Thymus (tissue), 11 donors: ENCODE measurements at regions not wholly inside any gene's neighbourhood (a gene's known extent, or its start where the extent isn't known, plus 50 kb on each side); places are given as distances from the start of the nearest gene placed in this dataset.
"Not testable (repeated sequence)": the region's sequence is repeated elsewhere in the genome, so short reads cannot be mapped to it uniquely, and the experiment has no call there.

ENCODE experiments used
- DNase-seq, 9 donors: peaks; one replicate each; pipeline ENCODE4 v3.0.0-alpha.2; 2013; ENCODE audit warnings: low spot score in 9 of 9, low read depth in 6 of 9, missing footprints in 1 of 9
- H3K27ac ChIP-seq, 2 donors: one replicate each; pipeline ENCODE4 v1.5.1; 2013; ENCODE audit warnings: control low read depth in 1 of 2, low read depth in 1 of 2, low read length in 1 of 2, mild to moderate bottlenecking in 1 of 2, moderate library complexity in 1 of 2
- H3K27me3 ChIP-seq, 2 donors: one replicate each; pipeline ENCODE4 v1.5.1; 2013; ENCODE audit warnings: low read length in 1 of 2; ENCODE audit not compliant: control insufficient read depth in 2 of 2, insufficient read depth in 1 of 2
- H3K36me3 ChIP-seq, 2 donors: one replicate each; pipeline ENCODE4 v1.5.1; 2013; ENCODE audit warnings: low read length in 1 of 2, mild to moderate bottlenecking in 1 of 2, moderate library complexity in 1 of 2; ENCODE audit not compliant: control insufficient read depth in 2 of 2, insufficient read depth in 2 of 2
- H3K4me1 ChIP-seq, 2 donors: one replicate each; pipeline ENCODE4 v1.5.1; 2013; ENCODE audit warnings: low read length in 2 of 2; ENCODE audit not compliant: control insufficient read depth in 2 of 2, insufficient read depth in 2 of 2
- H3K4me3 ChIP-seq, 2 donors: one replicate each; pipeline ENCODE4 v1.5.1; 2013; ENCODE audit warnings: low read length in 2 of 2, control low read depth in 1 of 2, mild to moderate bottlenecking in 1 of 2
- H3K9me3 ChIP-seq, 2 donors: one replicate each; pipeline ENCODE4 v1.5.1; 2013; ENCODE audit warnings: low read length in 1 of 2, mild to moderate bottlenecking in 1 of 2; ENCODE audit not compliant: control insufficient read depth in 2 of 2, insufficient read depth in 1 of 2
- WGBS: extraction: QIAGEN DNeasy Blood & Tissue Kit; methylation state at CpG from one replicate; pipeline ENCODE4 v1.1.7; 2013; 5-methylcytosine and 5-hydroxymethylcytosine counted together
- donor health status: healthy.

DNA sequence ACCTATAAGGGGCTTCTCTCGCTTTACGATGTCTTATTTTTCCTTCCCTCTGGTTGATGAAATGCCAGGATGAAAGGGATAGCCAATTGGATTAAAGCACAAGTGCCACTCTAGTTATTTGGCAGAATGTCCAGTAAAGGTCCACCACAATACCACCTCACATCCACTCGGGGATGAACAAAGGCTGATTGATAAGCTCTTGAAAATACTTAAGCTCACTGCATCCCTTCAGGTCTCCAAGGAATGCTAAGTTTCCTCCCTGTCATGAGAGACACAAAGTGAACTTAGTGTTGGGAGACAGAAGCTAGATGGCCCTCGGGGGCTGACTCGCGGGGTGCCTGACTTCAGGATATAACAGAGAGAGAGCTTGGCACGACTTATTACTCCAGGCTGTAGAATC, 185.9 kb upstream of the ZNF644 start:
- not testable (repeated sequence) for H3K27ac ChIP-seq, H3K9me3 ChIP-seq, H3K36me3 ChIP-seq, H3K27me3 ChIP-seq, DNase-seq, H3K4me1 ChIP-seq, H3K4me3 ChIP-seq
- 96% methylated on average over 7 of the region's 7 CpGs for WGBS

DNA sequence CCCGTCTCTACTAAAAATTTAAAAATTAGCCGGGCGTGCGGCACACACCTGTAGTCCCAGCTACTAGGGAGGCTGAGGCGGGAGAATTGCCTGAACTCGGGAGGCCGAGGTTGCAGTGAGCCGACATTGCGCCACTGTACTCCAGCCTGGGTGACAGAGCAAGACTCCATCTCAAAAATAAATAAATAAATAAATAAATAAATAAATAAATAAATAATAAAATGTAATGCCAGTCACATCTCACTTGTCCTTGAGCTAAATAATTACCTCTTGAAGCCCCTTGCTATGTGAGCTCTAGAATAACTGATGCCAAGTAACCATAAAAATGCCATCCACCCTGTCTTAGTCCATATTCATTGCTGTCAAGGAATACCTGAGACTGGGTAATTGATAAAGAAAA, 182.3 kb upstream of the ZNF644 start:
- H3K27ac ChIP-seq, DNase-seq: not testable (repeated sequence)
- WGBS = 99% methylated on average over 9 of the region's 9 CpGs

DNA sequence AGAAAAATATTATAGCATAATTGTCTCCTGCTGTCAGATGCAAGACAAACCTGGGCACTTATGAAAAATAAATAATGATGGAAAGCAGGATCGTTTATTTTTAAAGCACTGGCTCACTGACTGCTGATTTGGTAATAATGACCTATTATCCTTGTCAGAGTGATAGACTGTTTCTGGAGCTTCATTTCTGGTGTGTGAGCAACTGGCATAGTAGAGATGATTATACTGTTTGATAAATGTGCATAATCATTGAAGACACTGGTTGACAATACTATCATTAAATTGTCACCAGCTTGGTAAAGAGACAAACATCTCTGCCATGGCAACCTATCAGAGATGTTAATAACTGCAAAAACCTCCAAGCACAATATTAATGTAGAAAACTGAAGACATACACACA, 179.9 kb upstream of the ZNF644 start:
- no peak overlapping the region for H3K27ac ChIP-seq
- H3K27me3 ChIP-seq = no peaks in the 10 kb centered on the region
- DNase-seq = no peak
- H3K36me3 ChIP-seq = no peaks in the 10 kb centered on the region
- no peak overlapping the region for H3K4me3 ChIP-seq
- no peaks in the 10 kb centered on the region for H3K9me3 ChIP-seq
- H3K4me1 ChIP-seq = no peaks in the 10 kb centered on the region
- WGBS = 95% methylated on average over 1 of the region's 1 CpG

More for the DNA sequence above, 182.3 kb upstream of the ZNF644 start:
- not testable (repeated sequence) for H3K36me3 ChIP-seq, H3K4me3 ChIP-seq, H3K27me3 ChIP-seq, H3K4me1 ChIP-seq, H3K9me3 ChIP-seq

DNA sequence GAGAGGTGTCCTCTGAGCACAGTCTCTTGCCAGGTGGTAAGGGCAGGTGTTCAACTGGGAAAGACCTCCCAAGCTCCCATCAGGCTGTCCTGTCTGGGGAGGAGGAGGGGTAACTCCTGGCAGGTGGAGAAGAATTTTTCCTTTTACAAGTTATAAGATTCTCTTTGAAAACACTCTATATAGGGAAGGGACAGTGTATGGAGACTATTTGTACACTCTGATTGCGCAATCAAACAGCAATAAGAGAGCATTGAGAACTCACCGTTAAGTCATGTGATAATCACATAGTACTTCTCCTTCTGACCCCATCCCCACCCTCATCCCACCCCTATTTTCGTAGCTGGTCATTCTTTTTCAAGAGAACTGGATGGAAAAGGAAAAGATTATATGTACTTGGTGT, 179.3 kb upstream of the ZNF644 start:
- Histone ChIP-seq H3K4me1 (no peaks in the 10 kb centered on the region), H3K36me3 (no peaks in the 10 kb centered on the region)
- WGBS = 55% methylated on average over 3 of the region's 3 CpGs

DNA sequence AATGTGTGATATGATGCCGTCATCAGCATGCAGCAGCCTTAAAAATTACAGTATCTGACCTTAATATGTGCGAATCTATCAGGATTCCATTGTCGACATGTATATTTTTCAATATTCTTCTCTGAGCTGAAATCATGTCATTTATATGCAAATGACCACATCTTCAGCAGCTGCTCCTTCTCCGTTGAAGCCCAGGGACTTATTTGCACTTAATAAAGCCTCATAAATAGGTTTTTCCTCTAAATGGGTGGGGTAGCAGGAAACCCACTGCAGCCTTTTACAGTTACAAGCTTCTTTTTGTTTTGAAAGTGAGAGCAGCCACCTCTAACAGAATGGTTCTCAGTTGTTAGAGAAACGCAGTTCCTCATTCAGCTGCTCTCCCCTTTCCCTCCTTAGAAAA, 178.8 kb upstream of the ZNF644 start:
- H3K27me3 ChIP-seq = no peaks in the 10 kb centered on the region
- H3K9me3 ChIP-seq = no peaks in the 10 kb centered on the region
- 74% methylated on average over 5 of the region's 5 CpGs for WGBS
- H3K27ac ChIP-seq = no peak overlapping the region
- no peaks in the 10 kb centered on the region for H3K36me3 ChIP-seq
- no peak overlapping the region for H3K4me3 ChIP-seq
- no peak for DNase-seq
- H3K4me1 ChIP-seq = no peaks in the 10 kb centered on the region

More for the DNA sequence above, 179.3 kb upstream of the ZNF644 start:
- Histone ChIP-seq H3K27ac (no peak overlapping the region), H3K4me3 (no peak overlapping the region), H3K9me3 (no peaks in the 10 kb centered on the region), H3K27me3 (no peaks in the 10 kb centered on the region)
- no peak for DNase-seq

DNA sequence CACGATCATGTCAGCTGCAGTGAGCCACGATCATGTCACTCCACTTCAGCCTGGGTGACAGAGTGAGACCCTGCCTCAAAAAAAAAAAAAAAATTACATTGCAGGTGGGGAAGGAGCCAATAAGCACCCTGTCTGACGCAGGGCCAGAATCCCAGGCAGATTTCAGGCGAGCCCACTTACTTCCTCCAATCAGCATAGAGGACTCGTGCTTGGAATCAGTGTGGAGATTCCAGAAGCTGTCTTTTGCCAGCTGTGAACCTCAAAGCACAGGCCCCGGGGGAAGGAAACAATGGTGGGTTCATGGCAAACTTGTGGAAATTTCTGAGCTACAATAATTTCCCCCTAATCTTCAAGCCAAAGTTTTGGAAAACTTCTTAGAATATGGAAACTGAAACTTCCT, 178.2 kb upstream of the ZNF644 start:
- DNase-seq = no peak
- Histone ChIP-seq H3K9me3 (no peaks in the 10 kb centered on the region), H3K4me1 (no peaks in the 10 kb centered on the region), H3K27ac (no peak overlapping the region), H3K27me3 (no peaks in the 10 kb centered on the region), H3K36me3 (no peaks in the 10 kb centered on the region), H3K4me3 (no peak overlapping the region)
- 92% methylated on average over 6 of the region's 6 CpGs for WGBS

DNA sequence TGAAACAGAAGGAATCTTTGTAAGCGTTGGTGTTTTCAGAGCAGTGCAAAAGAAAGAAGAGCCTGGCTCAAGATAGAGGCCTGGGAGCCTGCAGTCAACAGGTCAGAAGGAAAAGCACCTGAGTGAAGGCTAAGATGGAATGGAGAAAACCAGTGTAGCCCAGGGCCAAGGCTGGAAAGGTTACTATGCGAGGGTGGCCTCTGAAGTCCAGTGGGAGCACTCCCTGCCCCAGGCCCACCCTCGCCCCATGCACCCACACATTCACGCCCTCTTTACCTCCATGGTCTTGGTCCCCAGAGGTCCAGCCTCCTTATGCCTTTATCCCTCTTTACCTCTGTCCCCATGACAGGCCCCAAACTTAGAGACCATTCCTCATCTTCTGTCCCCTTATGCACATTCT, 169.2 kb upstream of the ZNF644 start:
- Histone ChIP-seq H3K27me3 (peaks cover 0 to 3% of the 10 kb centered on the region in 2 donors), H3K27ac (no peak overlapping the region), H3K36me3 (no peaks in the 10 kb centered on the region), H3K4me3 (no peak overlapping the region), H3K9me3 (no peaks in the 10 kb centered on the region), H3K4me1 (no peaks in the 10 kb centered on the region)
- 97% methylated on average over 4 of the region's 4 CpGs for WGBS
- no peak for DNase-seq

DNA sequence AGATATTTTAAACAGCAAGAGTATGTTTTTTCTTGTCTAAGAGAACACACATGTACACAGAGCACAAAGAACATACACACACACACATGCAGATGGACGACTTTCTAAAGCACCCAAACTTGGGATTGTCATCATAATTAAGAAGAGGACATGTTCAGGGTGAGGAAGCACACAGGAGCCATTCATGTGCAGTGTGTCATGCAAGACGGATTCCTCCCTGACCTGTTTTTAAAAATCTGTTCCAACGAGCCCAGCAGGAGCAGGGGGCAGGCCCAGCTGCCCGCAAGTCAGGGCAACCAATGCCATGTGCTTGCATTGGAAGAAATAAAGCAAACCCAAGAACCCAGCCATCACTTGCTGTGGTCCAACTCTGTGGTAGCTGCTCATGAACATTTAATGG, 167.3 kb upstream of the ZNF644 start:
- Histone ChIP-seq H3K9me3 (no peaks in the 10 kb centered on the region), H3K4me1 (no peaks in the 10 kb centered on the region)
- WGBS = 85% methylated on average over 4 of the region's 4 CpGs

DNA sequence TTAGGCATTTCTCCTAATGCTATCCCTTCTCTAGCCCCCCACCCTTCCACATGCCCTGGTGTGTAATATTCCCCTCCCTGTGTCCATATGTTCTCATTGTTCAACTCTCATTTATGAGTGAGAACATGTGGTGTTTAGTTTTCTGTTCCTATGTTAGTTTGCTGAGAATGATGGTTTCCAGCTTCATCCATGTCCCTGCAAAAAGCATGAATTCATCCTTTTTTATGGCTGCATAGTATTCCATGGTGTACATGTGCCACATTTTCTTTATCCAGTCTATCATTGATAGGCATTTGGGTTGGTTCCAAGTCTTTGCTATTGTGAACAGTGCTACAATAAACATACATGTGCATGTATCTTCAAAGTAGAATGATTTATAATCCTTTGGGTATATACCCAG, 161.0 kb upstream of the ZNF644 start:
- not testable (repeated sequence) for H3K4me3 ChIP-seq, H3K27ac ChIP-seq, H3K27me3 ChIP-seq, H3K9me3 ChIP-seq, H3K4me1 ChIP-seq, DNase-seq, H3K36me3 ChIP-seq

More for the DNA sequence above, 167.3 kb upstream of the ZNF644 start:
- no peak for DNase-seq
- no peak overlapping the region for H3K27ac ChIP-seq
- H3K4me3 ChIP-seq = no peak overlapping the region
- H3K36me3 ChIP-seq = no peaks in the 10 kb centered on the region
- H3K27me3 ChIP-seq = peaks cover 0 to 3% of the 10 kb centered on the region in 2 donors

DNA sequence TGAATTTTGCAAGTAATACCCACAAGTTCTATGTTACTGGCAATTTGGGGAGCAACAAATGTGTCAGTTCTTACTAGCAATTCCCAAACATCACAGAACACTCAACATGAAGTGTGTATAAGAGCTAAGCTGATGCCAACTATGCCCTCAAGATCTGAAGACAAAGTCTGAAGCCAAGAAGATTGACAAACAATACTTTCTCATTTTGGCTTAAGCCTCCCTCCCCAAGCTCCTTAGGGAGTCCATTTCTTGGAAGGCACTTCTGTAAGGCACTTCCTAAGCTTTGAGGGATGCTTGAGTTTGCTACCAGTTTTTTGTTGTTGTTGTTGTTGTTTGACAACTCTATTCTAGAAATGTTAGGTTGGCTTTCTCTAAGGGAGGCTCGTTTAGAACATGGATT, 154.4 kb upstream of the ZNF644 start:
- WGBS = 78% methylated on average over 1 of the region's 1 CpG
- no peaks in the 10 kb centered on the region for H3K9me3 ChIP-seq

More for the DNA sequence above, 154.4 kb upstream of the ZNF644 start:
- Histone ChIP-seq H3K4me1 (no peaks in the 10 kb centered on the region), H3K27ac (no peak overlapping the region), H3K27me3 (peaks cover 0 to 6% of the 10 kb centered on the region in 2 donors), H3K4me3 (no peak overlapping the region), H3K36me3 (no peaks in the 10 kb centered on the region)
- no peak for DNase-seq
